HG02763 (cell line): ENCODE measurements at regions not wholly inside any gene's neighbourhood (a gene's known extent, or its start where the extent isn't known, plus 50 kb on each side); places are given as distances from the start of the nearest gene placed in this dataset.

ENCODE experiments used
- ATAC-seq: cut with Tn5 transposase; IDR thresholded peaks from one replicate; pipeline ENCODE4 v1.9.1; 2021; ENCODE audit warnings: mild to moderate bottlenecking, moderate library complexity; ENCODE audit not compliant: unreplicated experiment

DNA sequence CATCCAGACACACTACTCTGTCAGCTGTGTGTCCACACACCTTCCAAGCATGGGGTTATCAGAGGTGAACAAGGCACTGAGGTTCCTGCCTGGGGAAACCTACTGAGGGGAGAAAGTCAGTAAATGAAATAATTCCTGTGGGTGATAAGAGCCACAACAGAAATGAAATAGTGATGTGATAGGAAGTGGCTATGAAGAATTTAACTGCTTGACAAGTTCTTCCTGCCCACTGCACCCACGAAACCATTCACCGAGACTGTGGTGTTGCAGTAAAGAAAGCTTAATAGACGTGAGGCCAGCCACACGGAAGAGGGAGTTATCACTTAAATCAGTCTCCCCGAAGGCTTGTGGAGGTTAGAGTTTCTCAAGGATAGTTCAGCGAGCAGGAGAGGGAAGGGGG lies 353.1 kb downstream of the UQCRFS1 start:
- no peak for ATAC-seq

DNA sequence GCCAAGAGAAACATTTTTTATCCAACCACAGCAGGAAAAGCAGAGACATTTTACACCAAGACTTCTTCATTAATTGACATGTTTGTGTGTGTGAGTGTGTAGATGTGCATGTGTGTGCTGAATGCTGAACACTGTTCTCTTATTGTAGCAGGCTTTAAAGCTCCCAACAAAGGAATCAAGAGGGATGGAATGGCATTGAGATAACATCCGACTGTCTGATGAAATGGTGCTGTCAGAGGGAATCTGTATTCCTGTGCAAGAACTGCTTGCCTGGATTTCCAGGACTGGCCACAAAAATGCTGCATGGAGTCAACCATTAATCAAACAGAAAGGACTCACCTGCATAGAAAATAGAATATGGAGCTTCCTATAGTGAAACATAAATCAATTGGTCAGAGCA lies 354.0 kb downstream of the UQCRFS1 start:
- ATAC-seq: no peak

GRCh38 chr19:28857967-28858366 lies 355.0 kb downstream of the UQCRFS1 start:
- no peak for ATAC-seq

DNA sequence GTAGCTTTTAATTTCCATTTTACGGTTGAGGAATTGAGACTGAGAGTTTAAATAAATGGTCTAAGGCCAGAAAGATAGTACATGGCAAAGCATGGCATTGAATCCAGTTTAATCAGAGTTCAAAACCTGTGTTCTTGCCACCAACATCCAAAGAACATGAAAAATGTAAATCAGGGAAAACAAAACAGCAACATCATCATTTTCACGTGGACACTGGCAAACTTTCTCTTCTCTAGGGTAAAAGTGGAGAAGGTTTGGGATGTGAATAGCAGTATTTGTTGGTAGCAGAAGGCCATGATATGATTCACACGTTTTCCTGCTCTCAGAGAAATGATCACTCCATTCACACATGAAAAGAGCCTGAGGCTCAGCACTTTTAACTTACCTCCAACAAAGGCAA lies 357.7 kb downstream of the UQCRFS1 start:
- no peak for ATAC-seq

- ATAC-seq: no peak
Observed at GRCh38 chr19:28847468-28847867, 365.5 kb downstream of the UQCRFS1 start.

DNA sequence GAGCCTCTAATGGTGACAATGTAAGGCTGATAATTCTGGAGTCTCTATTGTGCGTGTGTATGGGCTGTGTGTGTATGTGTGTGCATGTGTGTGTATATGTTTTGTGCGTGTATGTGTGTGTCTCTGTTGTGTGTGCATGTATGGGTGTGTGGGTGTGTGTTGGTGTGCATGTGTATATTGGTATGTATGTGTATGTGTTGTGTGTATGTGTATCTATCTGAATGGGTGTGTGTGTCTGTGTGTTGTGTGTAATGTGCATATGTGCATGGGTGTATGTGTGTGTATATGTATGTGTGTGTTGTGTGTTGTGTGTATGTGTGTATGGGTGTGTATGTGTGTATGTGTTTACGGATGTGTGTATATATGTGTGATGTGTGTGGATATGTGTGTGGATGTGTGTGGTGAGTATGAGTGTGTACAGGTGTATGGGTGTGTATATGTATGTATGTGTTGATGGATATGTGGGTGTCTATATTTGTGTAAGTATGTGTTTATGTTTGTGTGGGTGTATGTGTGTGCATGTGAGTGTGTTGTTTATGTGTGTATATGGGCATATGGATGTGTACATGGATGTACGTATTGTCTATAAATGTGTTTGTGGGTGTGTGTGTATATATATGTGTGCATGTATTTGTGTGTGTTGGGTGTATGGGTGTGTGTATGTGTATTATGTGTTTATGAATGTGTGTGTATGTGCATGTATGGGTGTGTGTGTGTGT lies 366.7 kb downstream of the UQCRFS1 start:
- ATAC-seq: no peak

DNA sequence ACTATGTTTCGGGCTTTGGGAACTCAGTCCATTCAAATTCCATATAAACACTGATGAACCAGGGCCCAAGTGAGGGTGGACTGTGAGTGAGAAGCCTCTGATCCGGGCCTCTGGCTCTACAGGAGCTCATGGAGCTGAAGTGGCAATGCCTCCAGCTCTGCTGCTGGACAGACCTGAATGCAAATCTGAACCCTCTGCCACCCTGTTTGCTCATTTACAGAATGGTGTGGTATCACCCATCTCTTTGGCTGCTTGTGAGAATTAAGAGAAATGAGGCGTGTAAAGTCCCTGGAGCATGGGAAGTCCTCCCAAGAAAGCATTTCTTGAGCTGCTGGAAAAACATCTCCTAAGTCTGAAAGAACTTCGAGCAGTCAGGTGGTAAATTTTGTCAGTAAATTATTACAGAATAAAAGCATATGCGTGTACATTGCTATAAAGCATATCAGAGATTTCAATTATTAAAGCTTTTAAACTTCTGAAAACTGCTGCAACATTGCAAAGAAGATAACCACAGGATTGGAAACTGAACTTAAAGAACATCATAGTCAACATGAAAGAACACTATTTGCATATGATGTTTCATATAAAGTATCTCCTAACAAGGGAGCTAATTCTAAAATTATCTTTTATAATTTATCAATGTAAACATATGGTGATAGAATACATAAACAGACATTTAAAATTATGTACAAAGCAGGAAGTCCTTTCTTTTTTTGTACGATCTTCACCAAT lies 369.0 kb downstream of the UQCRFS1 start:
- no peak for ATAC-seq

DNA sequence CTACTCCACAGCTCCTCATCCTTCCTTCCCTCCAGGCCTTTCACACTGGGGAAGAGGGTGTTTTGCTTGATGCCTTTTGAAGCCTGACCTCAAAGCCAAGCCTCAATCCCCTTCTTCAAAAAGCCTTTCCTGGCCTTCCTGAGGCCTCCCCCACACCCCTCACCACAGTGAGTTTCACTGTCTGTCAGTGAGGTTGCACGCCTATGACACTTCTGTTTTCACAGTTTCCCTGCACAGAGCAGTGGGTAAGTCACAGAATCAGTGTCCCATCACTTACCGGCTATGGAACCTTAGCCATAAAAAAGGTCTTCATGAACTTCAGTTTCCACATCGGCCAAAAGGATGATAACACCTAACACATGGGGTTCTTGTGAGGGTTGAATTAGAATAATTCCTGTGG lies 371.4 kb downstream of the UQCRFS1 start:
- ATAC-seq: no peak

- ATAC-seq: no peak
Observed at GRCh38 chr19:28840891-28841290, 372.1 kb downstream of the UQCRFS1 start.

DNA sequence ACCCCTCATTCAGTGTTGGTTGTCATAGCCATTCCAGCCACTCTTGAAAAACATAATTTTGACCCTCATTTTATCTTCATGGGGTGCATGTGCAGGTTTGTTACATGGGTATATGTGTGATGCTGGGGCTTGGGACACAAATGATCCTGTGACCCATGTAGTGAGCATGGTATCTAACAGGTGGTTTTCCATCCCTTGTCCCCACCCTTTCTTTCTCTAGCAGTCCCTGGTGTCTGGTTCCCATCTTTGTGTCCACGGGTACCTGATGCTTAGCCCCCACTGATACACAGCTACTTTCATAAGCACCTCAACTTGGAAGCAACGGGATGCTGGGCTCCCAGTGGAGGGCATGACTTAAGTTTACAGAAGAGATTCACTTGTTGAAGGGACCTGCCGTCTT lies 373.5 kb downstream of the UQCRFS1 start:
- ATAC-seq: no peak

DNA sequence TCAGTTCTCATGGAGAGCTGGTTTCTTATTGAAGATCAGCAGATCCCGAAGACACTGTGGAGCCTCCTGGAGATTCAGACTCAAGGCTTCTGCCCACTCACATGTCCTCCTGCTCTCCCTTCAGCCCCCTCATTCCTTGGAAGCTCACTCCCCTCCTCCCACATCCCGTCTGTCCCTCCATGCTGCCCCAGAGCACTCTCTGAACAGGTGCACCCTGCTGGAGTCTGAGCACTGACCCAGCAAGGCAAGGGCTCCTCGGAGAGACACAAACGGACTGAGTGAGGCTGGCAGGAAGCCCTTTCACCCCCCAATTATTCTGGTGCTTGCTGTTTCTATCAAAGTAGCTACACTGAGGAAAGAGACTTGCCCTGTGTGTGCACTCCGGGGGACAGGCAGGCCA lies 374.0 kb downstream of the UQCRFS1 start:
- ATAC-seq: no peak

DNA sequence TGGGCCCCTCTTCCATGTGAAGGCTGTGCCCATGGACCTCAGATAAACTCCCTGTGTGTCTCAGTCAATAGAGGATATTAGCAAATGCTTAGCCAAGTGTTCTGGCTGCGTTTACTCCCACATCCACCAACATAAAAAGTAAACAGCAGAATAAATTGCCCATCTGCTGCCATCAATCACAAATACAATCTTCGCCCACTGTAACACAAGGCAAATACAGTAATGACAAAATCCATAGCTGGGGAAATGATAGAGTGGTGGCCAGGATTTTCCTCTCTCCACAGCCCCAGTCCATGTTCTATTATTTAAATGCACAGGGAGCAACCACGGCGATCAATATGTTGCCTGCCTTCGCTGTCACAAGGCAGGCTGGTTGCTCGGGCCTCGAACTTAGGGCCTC lies 376.5 kb downstream of the UQCRFS1 start:
- ATAC-seq: no peak

- ATAC-seq: no peak
Observed at GRCh38 chr19:28834996-28835395, 378.0 kb downstream of the UQCRFS1 start.

GRCh38 chr19:28831462-28831861 lies 381.5 kb downstream of the UQCRFS1 start:
- ATAC-seq: no peak

- no peak for ATAC-seq
Observed at GRCh38 chr19:28829762-28830161, 383.2 kb downstream of the UQCRFS1 start.

GRCh38 chr19:28829359-28829758 lies 383.6 kb downstream of the UQCRFS1 start:
- ATAC-seq: no peak

- ATAC-seq: no peak
Observed at GRCh38 chr19:28828276-28828870, 384.6 kb downstream of the UQCRFS1 start.

DNA sequence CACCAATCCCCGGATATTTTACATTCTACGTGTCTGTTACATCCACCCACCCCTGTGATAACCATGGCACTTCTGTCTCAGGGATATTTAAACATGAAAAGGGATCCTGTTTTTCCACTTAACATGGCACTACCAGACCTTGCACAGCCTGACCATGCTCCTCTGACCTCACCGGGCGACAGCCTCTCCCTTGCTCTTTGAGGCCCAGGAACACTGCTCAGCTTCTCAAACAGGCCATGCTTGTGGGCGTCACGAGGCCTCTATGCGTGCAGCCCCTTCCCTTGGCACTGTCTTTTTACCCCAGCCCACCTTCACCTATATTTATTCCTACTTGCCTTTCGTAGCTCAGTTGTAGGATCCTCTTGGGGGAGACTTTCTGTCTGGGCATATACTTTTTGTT lies 385.6 kb downstream of the UQCRFS1 start:
- no peak for ATAC-seq

- no peak for ATAC-seq
Observed at GRCh38 chr19:28823338-28823961, 389.5 kb downstream of the UQCRFS1 start.

GRCh38 chr19:28820289-28820688 lies 392.7 kb downstream of the UQCRFS1 start:
- no peak for ATAC-seq

DNA sequence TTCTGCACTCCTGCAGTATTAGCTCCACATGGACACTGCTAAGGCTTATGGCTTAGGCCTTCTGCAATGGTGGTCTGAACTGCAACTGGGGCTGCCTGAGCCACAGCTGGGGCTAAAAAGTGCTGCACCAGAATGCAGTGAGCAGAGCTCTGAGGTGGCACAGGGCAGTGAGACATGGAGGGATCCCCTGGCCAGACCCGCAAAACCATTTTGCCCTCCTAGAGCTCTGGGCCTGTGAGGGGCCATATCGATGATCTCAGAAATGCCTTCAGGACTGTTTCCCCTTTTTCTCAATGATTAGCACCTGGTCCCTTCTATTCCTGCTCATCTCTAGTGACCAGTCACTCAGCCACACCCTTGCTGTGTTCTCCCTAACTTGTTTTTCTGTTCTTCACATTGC lies 397.7 kb downstream of the UQCRFS1 start:
- no peak for ATAC-seq

GRCh38 chr19:28794301-28794700 lies 418.6 kb downstream of the UQCRFS1 start:
- ATAC-seq: no peak
